ENCODE measurements at regions not wholly inside any gene's neighbourhood (a gene's known extent, or its start where the extent isn't known, plus 50 kb on each side); places are given as distances from the start of the nearest gene placed in this dataset.

DNA sequence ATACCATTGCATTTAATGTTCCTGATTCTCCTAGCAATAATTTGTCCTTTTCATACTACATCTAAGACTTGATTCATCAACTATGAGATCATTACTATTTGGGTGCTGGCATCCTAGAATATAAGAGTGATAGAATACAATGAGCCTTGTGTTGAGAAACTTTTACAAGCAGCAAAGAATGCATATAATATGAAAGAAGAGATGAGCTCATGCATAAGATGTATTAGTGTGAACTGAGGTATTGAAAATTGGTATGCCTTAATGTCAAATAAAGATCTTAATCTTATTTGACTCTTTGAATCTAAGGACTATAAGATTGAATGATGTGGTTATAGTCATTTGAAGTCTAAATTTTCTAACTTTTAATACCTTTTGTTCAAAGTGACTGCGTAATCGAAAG, 220.0 kb upstream of the ARHGEF26 start:
- H3K4me1 ChIP-seq: no peaks in the 10 kb centered on the region
- ATAC-seq (no peak), DNase-seq (ENCODE audit: low read depth in 1 of 2, low spot score in 1 of 2) (no peak), FAIRE-seq (no peak)
- H3K4me3 ChIP-seq: no peak overlapping the region
- ChIA-PET POLR2A (no interaction called here), CTCF (no interaction called here)
- no peak overlapping the region for H3K4me2 ChIP-seq
- 91% methylated on average over 2 of the region's 2 CpGs for WGBS (ENCODE audit: missing lambda C conversion rate)
- TF ChIP-seq CHD4 (IDR thresholded peaks at IDR 0.05; ENCODE audit: borderline replicate concordance): no peak
- TF ChIP-seq FOXS1 (CRISPR knock-in tag; IDR thresholded peaks at IDR 0.05): no peak
- TF ChIP-seq SMC3 (IDR thresholded peaks at IDR 0.05): no peak
- TF ChIP-seq SREBF2 (IDR thresholded peaks at IDR 0.05): no peak
- no peak overlapping the region for H3K27ac ChIP-seq
- H3K9me3 ChIP-seq: no peaks in the 10 kb centered on the region

DNA sequence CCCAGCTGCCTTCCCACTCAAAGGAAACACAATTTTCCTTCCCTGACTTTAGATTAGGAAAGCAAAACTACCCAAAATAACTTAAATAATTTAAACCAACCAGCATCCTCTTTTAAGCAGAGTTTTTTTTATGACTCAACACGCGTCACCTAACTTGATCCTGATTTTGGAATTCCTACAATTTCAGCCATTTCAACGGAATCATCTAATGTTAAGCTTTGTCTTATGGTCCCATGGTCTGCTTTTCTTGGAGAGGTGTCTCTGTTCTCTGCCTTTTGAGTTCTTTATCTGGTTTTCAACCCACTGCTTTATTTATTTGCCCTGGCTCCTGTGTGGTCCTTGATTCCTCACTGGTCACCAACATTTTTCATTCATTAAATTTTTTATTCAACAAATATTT, 219.2 kb upstream of the ARHGEF26 start:
- CTCF ChIA-PET: no interaction called here
- no peak overlapping the region for H3K4me2 ChIP-seq
- POLR2A ChIA-PET: no interaction called here
- no peaks in the 10 kb centered on the region for H3K9me3 ChIP-seq
- WGBS (ENCODE audit: missing lambda C conversion rate): 55% methylated on average over 3 of the region's 3 CpGs
- H3K4me1 ChIP-seq: no peaks in the 10 kb centered on the region
- FAIRE-seq (no peak), ATAC-seq (no peak), DNase-seq (ENCODE audit: low read depth in 1 of 2, low spot score in 1 of 2) (no peak)
- H3K4me3 ChIP-seq: no peak overlapping the region
- no peak overlapping the region for H3K27ac ChIP-seq
- TF ChIP-seq PHF8 (IDR thresholded peaks at IDR 0.05; ENCODE audit: borderline replicate concordance, low read depth) (no peak), RARB (CRISPR knock-in tag; IDR thresholded peaks at IDR 0.05) (no peak), MAFK (IDR thresholded peaks at IDR 0.05; ENCODE audit: partially characterized antibody) (no peak), RNF2 (IDR thresholded peaks at IDR 0.05; ENCODE audit: borderline replicate concordance, low read depth) (no peak), ZFP36 (IDR thresholded peaks at IDR 0.05; ENCODE audit: borderline replicate concordance, partially characterized antibody) (no peak), FOSL2 (IDR thresholded peaks at IDR 0.05) (no peak), FOSL2 (CRISPR knock-in tag; IDR thresholded peaks at IDR 0.05) (no peak), HOXA7 (CRISPR knock-in tag; IDR thresholded peaks at IDR 0.05) (no peak), TFCP2L1 (CRISPR knock-in tag; IDR thresholded peaks at IDR 0.05) (no peak), SMC3 (IDR thresholded peaks at IDR 0.05) (no peak)
- TF ChIP-seq, protein P1, sequence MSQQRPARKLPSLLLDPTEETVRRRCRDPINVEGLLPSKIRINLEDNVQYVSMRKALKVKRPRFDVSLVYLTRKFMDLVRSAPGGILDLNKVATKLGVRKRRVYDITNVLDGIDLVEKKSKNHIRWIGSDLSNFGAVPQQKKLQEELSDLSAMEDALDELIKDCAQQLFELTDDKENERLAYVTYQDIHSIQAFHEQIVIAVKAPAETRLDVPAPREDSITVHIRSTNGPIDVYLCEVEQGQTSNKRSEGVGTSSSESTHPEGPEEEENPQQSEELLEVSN (IDR thresholded peaks at IDR 0.05; ENCODE audit: borderline replicate concordance, low read depth): no peak

GRCh38 chr3:153903430-153903829, 217.8 kb upstream of the ARHGEF26 start:
- POLR2A ChIA-PET: no interaction called here
- Histone ChIP-seq H3K27ac (no peak overlapping the region), H3K4me1 (no peaks in the 10 kb centered on the region), H3K4me3 (no peak overlapping the region), H3K9me3 (no peaks in the 10 kb centered on the region), H3K4me2 (no peak overlapping the region)
- FAIRE-seq (no peak), ATAC-seq (peak; percentile 59 to 62; a peak in 3 of 6 replicates), DNase-seq (ENCODE audit: low read depth in 1 of 2, low spot score in 1 of 2) (peak in 1 of 2 experiments; percentile 7)
- TF ChIP-seq ZSCAN20 (CRISPR knock-in tag; IDR thresholded peaks at IDR 0.05): no peak
- TF ChIP-seq MAFK (IDR thresholded peaks at IDR 0.05; ENCODE audit: partially characterized antibody): no peak
- TF ChIP-seq RNF2 (IDR thresholded peaks at IDR 0.05; ENCODE audit: borderline replicate concordance, low read depth): no peak
- TF ChIP-seq NFE2L2 (conservative IDR thresholded peaks at IDR 0.05; ENCODE audit: low read length): no peak
- no peak for TF ChIP-seq POLR2A (IDR thresholded peaks at IDR 0.05; ENCODE audit: low read length)
- TF ChIP-seq ZC3H11A (IDR thresholded peaks at IDR 0.05): no peak
- no peak for TF ChIP-seq GATA3 (IDR thresholded peaks at IDR 0.05; ENCODE audit: borderline replicate concordance)
- TF ChIP-seq EHF (CRISPR knock-in tag; IDR thresholded peaks at IDR 0.05): no peak
- no peak for TF ChIP-seq FOSL2 (IDR thresholded peaks at IDR 0.05)
- no peak for TF ChIP-seq FOSL2 (CRISPR knock-in tag; IDR thresholded peaks at IDR 0.05)
- no peak for TF ChIP-seq NR3C1 (IDR thresholded peaks at IDR 0.05)
- no peak for TF ChIP-seq HMGXB4 (CRISPR knock-in tag; IDR thresholded peaks at IDR 0.05; ENCODE audit: borderline replicate concordance)
- TF ChIP-seq RFX5 (IDR thresholded peaks at IDR 0.05): no peak
- TF ChIP-seq HOXB13 (CRISPR knock-in tag; IDR thresholded peaks at IDR 0.05; ENCODE audit: low read depth): no peak
- TF ChIP-seq ZNF302 (CRISPR knock-in tag; IDR thresholded peaks at IDR 0.05): no peak
- no peak for TF ChIP-seq HDAC2 (IDR thresholded peaks at IDR 0.05)
- TF ChIP-seq POLR2AphosphoS2 (conservative IDR thresholded peaks at IDR 0.05; ENCODE audit: low read length): no peak
- CTCF ChIA-PET: interaction anchor here (0.7 kb wide), 1 partner anchor 11 kb away, joined by 3 read pairs; no protein-coding TSS in a partner anchor

All from A549 (cell line).